GM12865 (cell line): ENCODE measurements at regions not wholly inside any gene's neighbourhood (a gene's known extent, or its start where the extent isn't known, plus 50 kb on each side); places are given as distances from the start of the nearest gene placed in this dataset.
"Not testable (repeated sequence)": the region's sequence is repeated elsewhere in the genome, so short reads cannot be mapped to it uniquely, and the experiment has no call there.

Experiments
- DNase-seq: peaks from one replicate; pipeline ENCODE4 v3.0.0; 2010; ENCODE audit warnings: low read depth
- H3K4me3 ChIP-seq: 2 replicates; pipeline ENCODE4 v1.5.1; 2011; ENCODE audit warnings: mild to moderate bottlenecking, low read depth, low read length, control low read depth
- CTCF ChIP-seq: IDR thresholded peaks from 2 replicates; pipeline ENCODE4 v1.5.1; 2011; ENCODE audit warnings: low read length, control low read depth, low read depth, inconsistent platforms; ENCODE audit not compliant: insufficient read depth; ENCODE audit errors: missing control alignments

GRCh38 chr4:121583396-121583795, 113.4 kb downstream of the ANXA5 start:
- no peak for TF ChIP-seq CTCF

GRCh38 chr4:121582296-121582695, 114.5 kb downstream of the ANXA5 start:
- no peak overlapping the region for H3K4me3 ChIP-seq
- DNase-seq: no peak
- TF ChIP-seq CTCF: no peak

More at GRCh38 chr4:121583396-121583795, 113.4 kb downstream of the ANXA5 start:
- DNase-seq: no peak
- H3K4me3 ChIP-seq: no peak overlapping the region

- H3K4me3 ChIP-seq, DNase-seq: not testable (repeated sequence)
Measured at GRCh38 chr4:121575392-121575791, 121.4 kb downstream of the ANXA5 start.

GRCh38 chr4:121574618-121575017, 122.2 kb downstream of the ANXA5 start:
- no peak for TF ChIP-seq CTCF
- DNase-seq: no peak
- H3K4me3 ChIP-seq: no peak overlapping the region

- H3K4me3 ChIP-seq: no peak overlapping the region
- no peak for TF ChIP-seq CTCF
- no peak for DNase-seq
Measured at GRCh38 chr4:121567748-121568147, 129.0 kb downstream of the ANXA5 start.

GRCh38 chr4:121564840-121565375, 131.9 kb downstream of the ANXA5 start:
- no peak overlapping the region for H3K4me3 ChIP-seq
- TF ChIP-seq CTCF: no peak
- DNase-seq: no peak

GRCh38 chr4:121562811-121563210, 134.0 kb downstream of the ANXA5 start:
- no peak overlapping the region for H3K4me3 ChIP-seq
- no peak for TF ChIP-seq CTCF
- no peak for DNase-seq
